T-helper 2 cell (primary cell): ENCODE measurements at regions not wholly inside any gene's neighbourhood (a gene's known extent, or its start where the extent isn't known, plus 50 kb on each side); places are given as distances from the start of the nearest gene placed in this dataset.
"Not testable (repeated sequence)": the region's sequence is repeated elsewhere in the genome, so short reads cannot be mapped to it uniquely, and the experiment has no call there.

Source experiments
- DNase-seq, 5 experiments: peaks; one replicate each; pipeline versions ENCODE4 v3.0.0 to v3.0.0-alpha.2; 2012 to 2022

- no peak for DNase-seq
These were observed 97.4 kb upstream of the ELOVL5 start for GRCh38 chr6:53446151-53446550.

- no peak for DNase-seq
These were observed 93.0 kb upstream of the ELOVL5 start for GRCh38 chr6:53441761-53442160.

GRCh38 chr6:53441035-53441493, 92.3 kb upstream of the ELOVL5 start:
- DNase-seq, result peak in 1 of 5 experiments; percentile 78

DNA sequence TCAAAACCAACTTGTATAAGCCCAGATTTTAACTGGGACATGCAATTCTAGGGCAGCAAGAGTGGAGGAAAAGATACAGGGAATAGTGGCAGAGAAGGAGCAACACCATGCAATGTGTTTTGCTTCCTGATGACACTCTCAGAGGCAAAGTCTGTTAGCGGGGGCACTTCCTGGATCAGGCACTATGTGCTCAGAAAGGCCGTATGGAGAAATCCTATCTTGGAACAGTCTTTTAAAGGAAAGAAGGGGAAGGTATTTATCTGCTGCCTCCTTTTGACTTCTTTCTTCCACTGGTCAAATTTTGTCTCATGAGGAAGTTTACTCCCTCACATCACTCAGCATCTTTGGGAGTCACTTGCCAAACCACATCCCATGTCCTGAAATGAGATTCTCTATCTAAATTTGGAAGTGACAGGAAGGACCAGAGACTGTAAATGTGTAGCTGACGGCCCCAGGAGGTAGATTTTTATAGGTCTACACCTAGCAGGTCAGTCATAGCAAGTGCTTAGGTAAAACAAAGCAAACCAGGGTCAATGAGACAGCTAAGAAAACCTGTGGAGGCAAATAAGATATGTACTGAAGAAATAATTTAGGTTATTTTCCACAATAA, 91.7 kb upstream of the ELOVL5 start:
- DNase-seq, result no peak

- DNase-seq, result no peak
These were observed 90.8 kb upstream of the ELOVL5 start for GRCh38 chr6:53439556-53439955.

DNA sequence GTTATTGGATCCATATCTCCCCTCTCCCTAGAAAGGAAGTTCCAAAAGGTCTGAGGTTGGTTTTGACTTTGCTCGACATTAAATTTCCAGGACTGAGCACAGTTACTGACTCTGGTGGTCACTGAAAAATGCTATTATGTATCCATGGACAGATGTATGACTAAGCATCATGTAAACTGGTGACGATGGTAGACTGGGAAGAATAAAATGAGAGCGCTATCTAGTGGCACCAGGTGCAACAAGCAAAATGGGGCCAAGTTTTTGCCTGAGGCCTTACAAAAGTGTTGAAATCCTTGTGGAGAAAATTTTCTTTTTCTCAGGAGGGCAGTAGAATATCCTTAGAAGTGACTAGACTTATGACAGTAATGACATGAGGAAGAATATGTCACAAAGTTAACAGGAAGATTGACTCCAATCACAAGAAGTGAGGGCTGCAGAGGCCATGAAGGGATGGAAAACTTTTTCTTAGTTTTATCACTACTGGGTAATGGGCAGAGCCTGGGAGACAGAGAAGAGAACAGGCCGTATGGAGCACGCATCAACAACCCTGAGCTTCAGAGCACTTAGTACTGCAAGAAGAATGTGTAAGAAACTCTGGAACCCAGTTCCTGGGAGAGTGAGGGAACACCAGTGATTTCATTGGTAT, 88.9 kb upstream of the ELOVL5 start:
- peak in 1 of 5 experiments; percentile 64 for DNase-seq

DNA sequence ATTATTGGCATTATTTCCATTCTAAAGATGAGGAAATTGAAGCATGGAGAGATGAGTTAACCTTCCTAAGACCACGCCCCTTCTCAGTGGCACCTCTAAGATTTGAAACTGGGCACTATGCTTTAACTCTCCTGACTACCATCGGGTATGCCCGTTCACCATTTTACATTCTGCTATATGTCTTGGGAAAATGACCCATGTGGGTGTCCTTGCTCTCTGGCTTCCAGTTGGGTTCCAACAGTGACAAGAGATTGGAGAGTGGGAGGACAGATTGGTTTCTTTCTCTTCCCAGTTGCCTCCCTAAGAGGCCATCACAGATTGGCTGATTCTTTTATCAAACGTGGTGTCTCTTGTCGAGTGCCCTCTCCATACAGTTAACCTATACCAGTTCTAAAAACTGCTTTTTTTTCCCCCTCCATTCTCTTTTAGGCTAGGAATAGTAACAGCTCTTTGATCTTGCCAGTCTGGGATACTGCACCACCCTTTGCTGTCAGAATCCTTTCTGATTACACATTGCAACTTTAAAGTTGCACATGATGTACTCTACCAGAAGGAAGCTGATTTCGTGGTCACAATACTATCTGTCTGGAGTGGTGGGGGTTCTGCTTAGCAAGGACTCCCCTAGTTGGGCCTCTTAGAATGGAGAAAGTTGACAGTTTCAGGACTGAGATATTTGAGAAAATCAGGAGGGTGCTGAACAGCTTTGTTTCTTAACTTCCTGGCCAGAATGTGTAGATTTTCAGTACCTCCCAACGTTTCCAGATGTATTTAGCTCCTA, 88.0 kb upstream of the ELOVL5 start:
- DNase-seq, result no peak

DNA sequence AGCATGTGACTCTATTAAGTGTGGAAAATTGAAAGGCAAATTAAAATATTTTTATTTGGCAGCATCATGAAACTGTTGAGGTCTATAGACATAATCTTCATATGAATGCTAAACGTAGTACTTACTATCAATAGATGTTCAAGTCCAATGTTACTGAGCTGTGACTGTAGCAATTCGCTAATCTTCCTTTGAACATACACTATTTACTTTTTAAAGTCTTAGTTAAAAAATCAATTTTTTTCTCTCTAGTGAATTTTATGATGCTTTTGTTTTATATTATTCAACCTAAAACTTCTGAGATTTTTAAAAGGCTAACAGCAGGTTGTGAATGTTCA, 85.2 kb upstream of the ELOVL5 start:
- DNase-seq, result no peak

GRCh38 chr6:53433261-53433950, 84.7 kb upstream of the ELOVL5 start:
- no peak for DNase-seq

GRCh38 chr6:53432318-53433161, 83.8 kb upstream of the ELOVL5 start:
- no peak for DNase-seq

DNA sequence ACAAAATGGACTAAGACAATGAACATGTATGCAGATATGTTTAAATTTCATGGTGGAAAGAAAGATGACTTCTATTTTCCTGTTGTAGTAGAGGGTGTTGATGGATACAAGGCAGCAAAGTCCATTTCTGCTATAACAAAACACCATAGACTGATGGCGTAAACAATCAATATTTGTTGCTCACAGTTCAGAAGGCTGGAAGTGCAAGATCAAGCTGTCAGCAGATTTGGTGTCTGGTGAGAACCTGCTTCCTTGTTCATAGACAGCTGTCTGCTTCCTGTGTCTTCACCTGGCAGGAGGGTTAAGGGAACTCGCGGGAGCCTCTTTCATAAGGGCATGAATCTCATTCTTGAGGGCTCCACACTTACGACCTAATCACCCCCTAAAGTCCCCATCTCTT, 83.0 kb upstream of the ELOVL5 start:
- no peak for DNase-seq

GRCh38 chr6:53429401-53429800, 80.7 kb upstream of the ELOVL5 start:
- no peak for DNase-seq

DNA sequence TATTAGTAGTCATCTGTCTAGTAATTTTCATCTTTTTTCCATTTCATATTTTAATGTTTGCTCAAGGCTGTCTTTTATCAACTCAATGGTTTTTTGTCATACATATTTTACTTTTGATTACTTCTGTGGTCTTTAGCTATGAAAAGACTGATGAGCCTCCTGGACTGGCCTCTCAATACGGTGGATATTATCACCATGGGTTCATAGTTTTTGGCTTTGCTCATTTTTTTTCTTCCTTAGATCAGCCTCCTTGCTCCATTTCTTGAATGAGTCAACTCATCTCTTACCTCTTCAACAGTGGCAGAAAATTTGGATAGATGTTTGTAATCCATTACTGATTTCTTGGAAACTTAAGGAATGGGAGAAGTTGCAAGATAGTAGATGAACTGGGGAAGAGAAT, 80.1 kb upstream of the ELOVL5 start:
- no peak for DNase-seq

- peak in 1 of 5 experiments; percentile 77 for DNase-seq
These were observed 78.0 kb upstream of the ELOVL5 start for GRCh38 chr6:53426667-53427270.

GRCh38 chr6:53426117-53426516, 77.4 kb upstream of the ELOVL5 start:
- no peak for DNase-seq

GRCh38 chr6:53424976-53425718, 76.4 kb upstream of the ELOVL5 start:
- no peak for DNase-seq

- DNase-seq, result no peak
These were observed 75.5 kb upstream of the ELOVL5 start for GRCh38 chr6:53424300-53424699.

- not testable (repeated sequence) for DNase-seq
These were observed 74.8 kb upstream of the ELOVL5 start for GRCh38 chr6:53423560-53423959.

- no peak for DNase-seq
These were observed 70.3 kb upstream of the ELOVL5 start for GRCh38 chr6:53419026-53419425.

- no peak for DNase-seq
These were observed 69.5 kb upstream of the ELOVL5 start for GRCh38 chr6:53418288-53418687.

DNA sequence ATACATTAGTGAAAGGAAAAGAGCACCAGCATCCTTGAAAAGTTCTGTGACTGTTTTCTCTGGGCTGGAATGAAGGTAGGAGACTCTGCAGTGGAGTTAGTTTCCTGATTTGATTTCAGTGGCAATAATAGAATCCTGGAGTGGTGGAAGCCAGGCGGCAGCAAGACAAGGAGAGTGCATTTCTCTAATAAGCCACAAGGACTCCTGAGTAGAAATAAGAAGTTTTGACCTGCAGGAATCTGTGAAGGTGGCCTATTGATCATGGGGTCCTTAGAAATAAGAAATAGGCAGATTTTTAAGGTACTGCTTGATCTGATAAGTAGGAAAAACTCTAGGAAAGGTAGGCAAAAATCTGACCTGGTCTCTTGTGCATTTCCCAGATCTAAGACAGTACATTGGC, 68.4 kb upstream of the ELOVL5 start:
- no peak for DNase-seq
